ENCODE measurements at regions not wholly inside any gene's neighbourhood (a gene's known extent, or its start where the extent isn't known, plus 50 kb on each side); places are given as distances from the start of the nearest gene placed in this dataset.

DNA sequence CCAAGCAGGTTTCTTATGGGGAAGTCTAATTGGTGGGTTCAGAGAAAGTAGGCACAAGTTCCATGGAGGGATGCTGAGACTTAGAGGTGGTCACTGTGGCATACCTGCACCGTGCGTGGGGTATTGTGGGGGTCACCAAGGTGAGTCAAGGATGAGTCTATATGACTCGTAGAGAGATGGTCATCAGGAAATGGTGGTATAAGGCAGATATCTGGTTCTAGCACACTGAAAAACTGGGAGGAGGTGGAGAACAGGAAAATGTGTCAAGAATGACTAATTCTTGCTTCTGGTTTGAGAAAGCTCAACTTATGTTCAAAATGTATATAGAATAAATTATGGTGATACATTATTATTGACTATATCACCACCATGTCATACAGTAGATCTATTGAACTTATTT is 258.1 kb downstream of the RAB38 start:
- no peak for DNase-seq (ENCODE audit: extremely low read depth, low read depth)
- TF ChIP-seq, protein P1, sequence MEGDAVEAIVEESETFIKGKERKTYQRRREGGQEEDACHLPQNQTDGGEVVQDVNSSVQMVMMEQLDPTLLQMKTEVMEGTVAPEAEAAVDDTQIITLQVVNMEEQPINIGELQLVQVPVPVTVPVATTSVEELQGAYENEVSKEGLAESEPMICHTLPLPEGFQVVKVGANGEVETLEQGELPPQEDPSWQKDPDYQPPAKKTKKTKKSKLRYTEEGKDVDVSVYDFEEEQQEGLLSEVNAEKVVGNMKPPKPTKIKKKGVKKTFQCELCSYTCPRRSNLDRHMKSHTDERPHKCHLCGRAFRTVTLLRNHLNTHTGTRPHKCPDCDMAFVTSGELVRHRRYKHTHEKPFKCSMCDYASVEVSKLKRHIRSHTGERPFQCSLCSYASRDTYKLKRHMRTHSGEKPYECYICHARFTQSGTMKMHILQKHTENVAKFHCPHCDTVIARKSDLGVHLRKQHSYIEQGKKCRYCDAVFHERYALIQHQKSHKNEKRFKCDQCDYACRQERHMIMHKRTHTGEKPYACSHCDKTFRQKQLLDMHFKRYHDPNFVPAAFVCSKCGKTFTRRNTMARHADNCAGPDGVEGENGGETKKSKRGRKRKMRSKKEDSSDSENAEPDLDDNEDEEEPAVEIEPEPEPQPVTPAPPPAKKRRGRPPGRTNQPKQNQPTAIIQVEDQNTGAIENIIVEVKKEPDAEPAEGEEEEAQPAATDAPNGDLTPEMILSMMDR (IDR thresholded peaks at IDR 0.05; ENCODE audit: low read depth, low read length, missing control alignments) = no peak

DNA sequence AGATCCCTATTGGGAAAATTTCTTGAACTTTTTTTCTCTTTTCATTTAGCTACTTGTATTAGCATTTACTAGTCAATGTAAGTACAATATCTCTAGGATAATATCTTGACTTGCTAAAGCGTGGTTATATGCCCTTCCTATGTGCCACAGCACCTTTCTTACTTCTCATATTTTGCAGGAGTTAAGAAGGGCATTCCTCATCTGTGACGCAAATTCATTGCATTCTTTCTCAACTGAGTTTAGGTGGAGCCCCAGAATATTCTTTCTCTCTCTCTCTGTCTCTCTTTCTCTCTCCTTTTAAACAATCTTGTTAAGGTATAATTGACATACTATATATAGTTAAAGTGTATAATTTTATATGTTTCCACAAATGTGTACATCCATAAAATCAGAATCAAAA is 266.1 kb downstream of the RAB38 start:
- TF ChIP-seq, protein P1 (IDR thresholded peaks at IDR 0.05; ENCODE audit: low read depth, low read length, missing control alignments) = no peak
- no peak for DNase-seq (ENCODE audit: extremely low read depth, low read depth)
- H3K4me3 ChIP-seq (replicated peaks; ENCODE audit: low read depth, low read length) = no peak overlapping the region

More for the DNA sequence above, 258.1 kb downstream of the RAB38 start:
- H3K4me3 ChIP-seq (replicated peaks; ENCODE audit: low read depth, low read length) = no peak overlapping the region

DNA sequence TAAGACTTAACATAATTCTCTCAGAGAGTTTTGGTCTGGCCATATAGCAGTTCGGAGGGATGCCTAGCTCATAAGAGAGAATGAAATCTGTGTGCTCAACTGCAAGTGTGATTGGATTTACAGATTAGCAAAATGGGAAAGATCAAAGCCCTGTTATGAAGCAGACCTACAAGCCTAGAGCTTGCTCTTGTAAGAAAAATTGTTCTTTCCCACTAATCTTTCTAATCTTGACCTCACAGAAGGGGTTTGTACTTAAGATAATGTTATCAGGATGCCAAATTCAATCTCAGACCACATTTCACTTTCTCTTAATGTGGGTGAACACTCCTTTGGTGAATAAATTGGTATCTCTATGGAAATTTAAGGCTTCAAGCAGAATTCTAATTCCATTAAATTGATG is 267.2 kb downstream of the RAB38 start:
- TF ChIP-seq, protein P1 (IDR thresholded peaks at IDR 0.05; ENCODE audit: low read depth, low read length, missing control alignments) = no peak
- H3K4me3 ChIP-seq (replicated peaks; ENCODE audit: low read depth, low read length) = no peak overlapping the region
- DNase-seq (ENCODE audit: extremely low read depth, low read depth) = no peak

DNA sequence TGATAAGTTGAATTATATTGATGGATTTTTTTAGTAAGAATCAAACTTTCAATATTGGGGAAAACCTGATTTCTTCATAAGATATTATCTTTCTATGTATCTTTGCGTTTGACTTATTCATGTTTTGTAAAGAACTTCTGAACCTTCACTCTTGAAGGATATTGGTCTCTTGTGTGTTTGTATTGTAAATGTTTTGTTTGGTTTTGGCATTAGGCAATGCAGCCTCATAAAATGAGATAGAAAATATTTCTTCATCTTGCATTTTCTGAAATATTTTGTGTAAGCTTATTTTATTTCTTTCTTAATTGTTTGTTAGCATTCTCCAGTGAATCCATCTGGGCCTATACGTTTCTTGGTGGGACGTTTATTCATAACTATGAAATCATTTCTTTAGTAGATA is 271.9 kb downstream of the RAB38 start:
- H3K4me3 ChIP-seq (replicated peaks; ENCODE audit: low read depth, low read length) = no peak overlapping the region
- TF ChIP-seq, protein P1 (IDR thresholded peaks at IDR 0.05; ENCODE audit: low read depth, low read length, missing control alignments) = no peak
- no peak for DNase-seq (ENCODE audit: extremely low read depth, low read depth)

DNA sequence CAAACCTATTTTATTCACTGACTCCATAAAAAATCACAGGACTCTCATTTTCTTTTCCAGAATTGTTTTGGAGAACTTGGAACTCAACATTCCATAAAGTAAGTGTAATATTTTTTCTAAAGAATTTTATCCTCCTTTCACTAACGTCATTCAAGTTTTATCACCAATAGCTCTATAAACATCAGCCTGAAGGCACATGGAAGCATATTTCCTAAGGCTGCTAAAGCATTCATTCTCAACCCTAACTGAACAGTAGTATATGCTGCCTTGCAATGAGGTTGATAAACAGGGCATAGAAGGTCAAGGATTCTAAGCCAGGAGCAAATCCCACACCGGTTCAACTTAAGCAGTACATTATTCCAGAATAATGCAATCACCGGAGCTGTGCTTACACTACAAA is 273.9 kb downstream of the RAB38 start:
- DNase-seq (ENCODE audit: extremely low read depth, low read depth) = no peak
- TF ChIP-seq, protein P1 (IDR thresholded peaks at IDR 0.05; ENCODE audit: low read depth, low read length, missing control alignments) = no peak
- no peak overlapping the region for H3K4me3 ChIP-seq (replicated peaks; ENCODE audit: low read depth, low read length)

DNA sequence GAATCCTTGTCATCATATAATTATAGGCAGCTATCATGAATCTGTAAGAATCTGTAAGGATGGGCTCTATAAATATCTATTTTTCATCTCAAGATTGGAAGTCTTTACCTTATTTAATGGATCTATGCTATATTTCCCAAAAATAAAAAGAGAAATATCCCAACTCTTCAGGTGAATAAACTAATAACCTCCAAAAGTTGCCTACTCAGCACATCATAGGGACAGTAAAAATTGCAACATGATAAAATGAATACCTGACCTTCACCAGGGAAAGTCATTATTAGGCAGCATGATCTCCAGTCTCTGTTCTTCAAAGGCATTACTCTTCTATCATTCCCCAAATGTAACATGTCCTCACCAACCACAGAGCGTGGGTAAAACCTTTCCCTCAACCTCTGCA is 277.3 kb downstream of the RAB38 start:
- TF ChIP-seq, protein P1 (IDR thresholded peaks at IDR 0.05; ENCODE audit: low read depth, low read length, missing control alignments) = no peak
- no peak overlapping the region for H3K4me3 ChIP-seq (replicated peaks; ENCODE audit: low read depth, low read length)
- no peak for DNase-seq (ENCODE audit: extremely low read depth, low read depth)

DNA sequence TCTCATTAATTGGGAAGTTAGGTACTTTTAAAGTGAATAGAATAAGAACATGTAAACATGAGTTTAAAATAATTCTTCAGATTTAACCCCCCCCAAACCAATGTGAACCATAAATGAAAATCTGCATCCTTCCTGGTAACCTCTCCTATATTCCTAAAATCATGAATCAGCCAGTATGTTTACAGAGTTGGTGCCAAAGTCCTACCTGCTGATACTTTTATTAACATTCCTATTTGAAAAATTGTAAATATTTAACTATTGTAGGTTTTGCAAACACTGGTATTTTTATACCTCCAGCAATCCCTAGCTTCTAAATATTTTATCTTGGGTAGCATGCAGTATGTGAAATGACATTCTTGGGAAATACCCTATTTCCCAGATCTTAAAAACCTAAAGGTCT is 278.2 kb downstream of the RAB38 start:
- TF ChIP-seq, protein P1 (IDR thresholded peaks at IDR 0.05; ENCODE audit: low read depth, low read length, missing control alignments) = no peak
- H3K4me3 ChIP-seq (replicated peaks; ENCODE audit: low read depth, low read length) = no peak overlapping the region
- no peak for DNase-seq (ENCODE audit: extremely low read depth, low read depth)
